A549 (cell line): ENCODE measurements at regions not wholly inside any gene's neighbourhood (a gene's known extent, or its start where the extent isn't known, plus 50 kb on each side); places are given as distances from the start of the nearest gene placed in this dataset.

Experiments
- KDM5A ChIP-seq: fragments of 200-600 bp; sonication (generic); IDR thresholded peaks from 2 replicates; pipeline ENCODE4 v1.6.1; 2016; ENCODE audit warnings: antibody characterized with exemption, mild to moderate bottlenecking
- MYC ChIP-seq: IDR thresholded peaks from 2 replicates; pipeline ENCODE4 v1.6.1; 2012; ENCODE audit warnings: mild to moderate bottlenecking, inconsistent platforms, low read length, improper control_type of control experiment, borderline replicate concordance
- POLR2A ChIP-seq: IDR thresholded peaks from 2 replicates; pipeline ENCODE4 v1.6.1; 2012; ENCODE audit warnings: mild to moderate bottlenecking, low read length
- POLR2AphosphoS2 ChIP-seq: conservative IDR thresholded peaks from 2 replicates; pipeline ENCODE4 v1.6.1; 2012; ENCODE audit warnings: low read length, improper control_type of control experiment, inconsistent platforms

DNA sequence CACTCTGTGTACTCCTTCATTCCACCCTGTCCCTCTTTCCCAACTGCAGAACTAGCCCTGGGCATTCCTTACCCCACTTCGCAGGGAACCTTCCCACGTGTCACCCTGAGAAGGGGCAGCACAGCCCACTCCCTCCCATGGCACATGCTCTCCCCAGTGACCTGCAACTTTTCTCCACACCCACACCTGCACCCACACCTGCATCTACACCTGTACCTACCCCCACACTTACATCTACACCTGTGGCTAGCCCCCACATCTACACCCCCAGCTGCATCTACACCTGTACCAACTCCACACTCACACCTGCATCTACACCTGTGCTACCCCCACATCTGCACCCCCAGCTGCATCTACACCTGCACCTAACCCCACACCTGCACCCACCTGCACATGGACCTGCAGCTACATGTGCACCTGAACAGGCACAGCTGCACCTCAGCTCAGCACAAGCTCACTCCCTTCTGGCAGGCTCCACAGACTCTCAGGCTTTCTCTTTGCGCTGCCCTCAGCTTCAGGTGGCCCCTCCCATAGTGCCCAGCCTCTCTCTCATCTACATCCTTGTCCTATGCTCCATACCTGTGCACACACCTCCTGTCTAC lies 234.1 kb downstream of the TUBA3C start:
- no peak for TF ChIP-seq MYC
- no peak for TF ChIP-seq POLR2A
- no peak for TF ChIP-seq KDM5A
- TF ChIP-seq POLR2AphosphoS2 = no peak
